ENCODE measurements at regions not wholly inside any gene's neighbourhood (a gene's known extent, or its start where the extent isn't known, plus 50 kb on each side); places are given as distances from the start of the nearest gene placed in this dataset.

DNA sequence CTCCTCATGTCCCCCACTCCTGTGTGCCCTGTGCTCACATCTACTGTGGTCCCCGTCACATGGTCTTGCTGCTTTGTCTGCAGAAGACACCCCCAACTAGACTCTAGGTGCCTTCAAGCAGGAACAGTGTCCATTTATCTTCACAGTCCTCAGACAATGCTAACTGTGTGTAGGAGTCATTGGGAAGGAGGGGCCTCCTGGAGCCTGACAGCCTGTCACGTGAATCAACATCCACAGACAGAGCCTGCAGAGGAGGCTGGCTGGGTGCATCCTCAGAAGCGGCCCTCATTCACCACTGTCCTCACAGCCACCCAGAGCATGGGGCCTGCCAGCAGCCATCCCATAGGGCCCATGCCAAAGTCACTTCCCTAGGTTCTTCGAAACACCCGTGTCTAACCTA, 98.7 kb downstream of the MED10 start:
- TF ChIP-seq, protein P1, sequence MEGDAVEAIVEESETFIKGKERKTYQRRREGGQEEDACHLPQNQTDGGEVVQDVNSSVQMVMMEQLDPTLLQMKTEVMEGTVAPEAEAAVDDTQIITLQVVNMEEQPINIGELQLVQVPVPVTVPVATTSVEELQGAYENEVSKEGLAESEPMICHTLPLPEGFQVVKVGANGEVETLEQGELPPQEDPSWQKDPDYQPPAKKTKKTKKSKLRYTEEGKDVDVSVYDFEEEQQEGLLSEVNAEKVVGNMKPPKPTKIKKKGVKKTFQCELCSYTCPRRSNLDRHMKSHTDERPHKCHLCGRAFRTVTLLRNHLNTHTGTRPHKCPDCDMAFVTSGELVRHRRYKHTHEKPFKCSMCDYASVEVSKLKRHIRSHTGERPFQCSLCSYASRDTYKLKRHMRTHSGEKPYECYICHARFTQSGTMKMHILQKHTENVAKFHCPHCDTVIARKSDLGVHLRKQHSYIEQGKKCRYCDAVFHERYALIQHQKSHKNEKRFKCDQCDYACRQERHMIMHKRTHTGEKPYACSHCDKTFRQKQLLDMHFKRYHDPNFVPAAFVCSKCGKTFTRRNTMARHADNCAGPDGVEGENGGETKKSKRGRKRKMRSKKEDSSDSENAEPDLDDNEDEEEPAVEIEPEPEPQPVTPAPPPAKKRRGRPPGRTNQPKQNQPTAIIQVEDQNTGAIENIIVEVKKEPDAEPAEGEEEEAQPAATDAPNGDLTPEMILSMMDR (IDR thresholded peaks at IDR 0.05) = no peak
- Mint-ChIP-seq H3K4me1 (ENCODE audit: low read depth) (no peaks in the 10 kb centered on the region), H3K27ac (ENCODE audit: unreplicated experiment) (no peak overlapping the region), H3K9me3 (ENCODE audit: low read depth) (no peaks in the 10 kb centered on the region), H3K36me3 (ENCODE audit: low read depth) (no peaks in the 10 kb centered on the region), H3K27me3 (ENCODE audit: low read depth) (peaks cover 12% of the 10 kb centered on the region), H3K4me3 (ENCODE audit: unreplicated experiment) (no peak overlapping the region)
- no peak for DNase-seq (ENCODE audit: low spot score)

DNA sequence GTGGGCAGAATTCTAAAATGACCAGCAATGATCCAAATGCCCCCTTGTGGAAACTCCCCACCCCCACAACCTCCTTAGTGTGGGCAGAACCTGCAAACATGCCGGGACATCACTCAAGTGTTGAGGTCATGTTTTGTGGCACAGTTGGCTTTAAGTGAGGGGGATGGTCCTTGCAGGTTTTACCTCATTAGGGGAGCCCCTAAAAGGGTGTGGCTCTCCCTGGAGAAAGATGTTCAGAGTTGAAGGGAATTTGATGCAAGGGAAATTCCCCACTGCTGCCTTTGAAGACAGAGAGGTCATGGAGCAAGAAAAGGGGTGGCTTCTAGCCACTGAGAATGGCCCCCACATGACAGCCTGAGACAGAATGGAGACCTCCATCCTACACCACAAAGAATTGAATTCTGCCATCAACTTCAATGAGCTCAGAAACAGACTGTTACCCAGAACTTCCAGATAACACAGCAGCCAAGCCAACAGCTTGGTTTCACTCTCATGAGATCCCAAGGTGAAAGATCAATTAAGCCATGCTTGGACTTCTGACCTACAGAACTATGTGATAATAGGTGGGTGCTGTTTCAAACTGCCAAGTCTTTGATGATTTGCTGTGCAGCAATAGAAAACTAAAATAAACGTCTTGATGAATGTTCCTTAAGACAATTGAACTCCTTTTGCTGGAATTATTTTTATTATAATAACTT, 103.4 kb downstream of the MED10 start:
- no peaks in the 10 kb centered on the region for H3K4me1 Mint-ChIP-seq (ENCODE audit: low read depth)
- no peaks in the 10 kb centered on the region for H3K9me3 Mint-ChIP-seq (ENCODE audit: low read depth)
- H3K27ac Mint-ChIP-seq (ENCODE audit: unreplicated experiment) = no peak overlapping the region
- peaks cover 12% of the 10 kb centered on the region for H3K27me3 Mint-ChIP-seq (ENCODE audit: low read depth)
- H3K36me3 Mint-ChIP-seq (ENCODE audit: low read depth) = no peaks in the 10 kb centered on the region
- DNase-seq (ENCODE audit: low spot score) = no peak
- H3K4me3 Mint-ChIP-seq (ENCODE audit: unreplicated experiment) = no peak overlapping the region
- TF ChIP-seq, protein P1 (IDR thresholded peaks at IDR 0.05) = no peak

DNA sequence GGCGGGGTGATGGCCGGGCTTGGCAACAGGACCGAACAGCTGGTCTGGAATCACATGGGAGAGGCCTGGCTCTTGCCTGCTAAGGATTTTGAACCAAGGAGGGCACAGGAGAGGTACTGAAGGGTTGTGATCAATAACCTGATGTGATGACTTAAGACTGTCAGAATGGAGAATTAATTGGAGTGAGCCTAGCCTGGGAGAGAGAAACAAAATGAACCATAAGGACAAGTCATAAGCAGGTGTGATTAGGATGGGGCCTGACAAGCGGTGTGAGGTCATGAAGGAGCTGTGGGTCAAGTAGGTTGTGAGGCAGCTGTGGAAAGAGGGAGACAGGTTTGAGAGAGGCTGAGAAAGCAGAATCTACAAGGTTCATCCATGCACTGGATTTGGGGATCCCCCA, 104.6 kb downstream of the MED10 start:
- no peak overlapping the region for H3K27ac Mint-ChIP-seq (ENCODE audit: unreplicated experiment)
- DNase-seq (ENCODE audit: low spot score) = no peak
- TF ChIP-seq, protein P1 (IDR thresholded peaks at IDR 0.05) = no peak
- no peak overlapping the region for H3K4me3 Mint-ChIP-seq (ENCODE audit: unreplicated experiment)
- H3K9me3 Mint-ChIP-seq (ENCODE audit: low read depth) = no peaks in the 10 kb centered on the region
- H3K27me3 Mint-ChIP-seq (ENCODE audit: low read depth) = peaks cover 11% of the 10 kb centered on the region
- no peaks in the 10 kb centered on the region for H3K36me3 Mint-ChIP-seq (ENCODE audit: low read depth)
- H3K4me1 Mint-ChIP-seq (ENCODE audit: low read depth) = no peaks in the 10 kb centered on the region

GRCh38 chr5:6273090-6273735, 105.1 kb downstream of the MED10 start:
- no peaks in the 10 kb centered on the region for H3K36me3 Mint-ChIP-seq (ENCODE audit: low read depth)
- H3K27ac Mint-ChIP-seq (ENCODE audit: unreplicated experiment) = no peak overlapping the region
- DNase-seq (ENCODE audit: low spot score) = no peak
- TF ChIP-seq, protein P1 (IDR thresholded peaks at IDR 0.05) = no peak
- H3K4me3 Mint-ChIP-seq (ENCODE audit: unreplicated experiment) = no peak overlapping the region
- peaks cover 11% of the 10 kb centered on the region for H3K27me3 Mint-ChIP-seq (ENCODE audit: low read depth)
- no peaks in the 10 kb centered on the region for H3K4me1 Mint-ChIP-seq (ENCODE audit: low read depth)
- no peaks in the 10 kb centered on the region for H3K9me3 Mint-ChIP-seq (ENCODE audit: low read depth)

- Mint-ChIP-seq H3K4me3 (ENCODE audit: unreplicated experiment) (no peak overlapping the region), H3K36me3 (ENCODE audit: low read depth) (no peaks in the 10 kb centered on the region), H3K4me1 (ENCODE audit: low read depth) (no peaks in the 10 kb centered on the region), H3K9me3 (ENCODE audit: low read depth) (no peaks in the 10 kb centered on the region), H3K27ac (ENCODE audit: unreplicated experiment) (no peak overlapping the region), H3K27me3 (ENCODE audit: low read depth) (peaks cover 7% of the 10 kb centered on the region)
- no peak for DNase-seq (ENCODE audit: low spot score)
- TF ChIP-seq, protein P1 (IDR thresholded peaks at IDR 0.05) = no peak
Measured at GRCh38 chr5:6269925-6270324, 108.4 kb downstream of the MED10 start.

All from chondrocyte (in vitro differentiated cells).